ENCODE measurements at regions not wholly inside any gene's neighbourhood (a gene's known extent, or its start where the extent isn't known, plus 50 kb on each side); places are given as distances from the start of the nearest gene placed in this dataset.
"Not testable (repeated sequence)": the region's sequence is repeated elsewhere in the genome, so short reads cannot be mapped to it uniquely, and the experiment has no call there.

GRCh38 chr2:88396209-88396608 lies 56.3 kb downstream of the FOXI3 start:
- TF ChIP-seq CTCF (conservative IDR thresholded peaks at IDR 0.05): no peak
- no peak overlapping the region for H3K27ac ChIP-seq

- no peak for TF ChIP-seq CTCF (conservative IDR thresholded peaks at IDR 0.05)
- no peak overlapping the region for H3K27ac ChIP-seq
Observed at GRCh38 chr2:88377641-88377991, 74.9 kb downstream of the FOXI3 start.

- no peak for TF ChIP-seq CTCF (conservative IDR thresholded peaks at IDR 0.05)
- H3K27ac ChIP-seq: no peak overlapping the region
Observed at GRCh38 chr2:88372042-88372441, 80.5 kb downstream of the FOXI3 start.

GRCh38 chr2:88365408-88365807 lies 87.1 kb downstream of the FOXI3 start:
- H3K27ac ChIP-seq: not testable (repeated sequence)

GRCh38 chr2:88355486-88355885 lies 97.0 kb downstream of the FOXI3 start:
- no peak for TF ChIP-seq CTCF (conservative IDR thresholded peaks at IDR 0.05)
- no peak overlapping the region for H3K27ac ChIP-seq

- 0 out of 2 replicates have a peak, but pooled peaks have one; percentile 1 for TF ChIP-seq CTCF (conservative IDR thresholded peaks at IDR 0.05)
- no peak overlapping the region for H3K27ac ChIP-seq
Observed at GRCh38 chr2:88351249-88351601, 101.3 kb downstream of the FOXI3 start.

GRCh38 chr2:88350331-88351248 lies 101.9 kb downstream of the FOXI3 start:
- TF ChIP-seq CTCF (conservative IDR thresholded peaks at IDR 0.05): peak; percentile 25; the same call in 1 of the 2 replicates
- no peak overlapping the region for H3K27ac ChIP-seq

- no peak for TF ChIP-seq CTCF (conservative IDR thresholded peaks at IDR 0.05)
- no peak overlapping the region for H3K27ac ChIP-seq
Observed at GRCh38 chr2:88345842-88346241, 106.7 kb downstream of the FOXI3 start.

Data from VCaP (cell line).